HCEC 1CT (cell line): ENCODE measurements at regions not wholly inside any gene's neighbourhood (a gene's known extent, or its start where the extent isn't known, plus 50 kb on each side); places are given as distances from the start of the nearest gene placed in this dataset.
A peak's percentile ranks its signal among the peaks of the same experiment; 100 is the strongest.
"Not testable (repeated sequence)": the region's sequence is repeated elsewhere in the genome, so short reads cannot be mapped to it uniquely, and the experiment has no call there.

Source experiments
- DNase-seq: peaks from one replicate; pipeline ENCODE4 v3.0.0-alpha.2; 2017

- no peak for DNase-seq
Observed at GRCh38 chr4:86481440-86481839, 112.7 kb upstream of the PTPN13 start.

- DNase-seq: no peak
Observed at GRCh38 chr4:86482306-86483172, 111.6 kb upstream of the PTPN13 start.

GRCh38 chr4:86483173-86483490 lies 111.0 kb upstream of the PTPN13 start:
- no peak for DNase-seq

GRCh38 chr4:86483773-86484172 lies 110.3 kb upstream of the PTPN13 start:
- no peak for DNase-seq

- no peak for DNase-seq
Observed at GRCh38 chr4:86484241-86484640, 109.9 kb upstream of the PTPN13 start.

- no peak for DNase-seq
Observed at GRCh38 chr4:86487738-86488348, 106.3 kb upstream of the PTPN13 start.

- no peak for DNase-seq
Observed at GRCh38 chr4:86493460-86493859, 100.7 kb upstream of the PTPN13 start.

- peak; percentile 42 for DNase-seq
Observed at GRCh38 chr4:86496094-86497080, 97.7 kb upstream of the PTPN13 start.

GRCh38 chr4:86497131-86497530 lies 97.0 kb upstream of the PTPN13 start:
- peak; percentile 3 for DNase-seq

- peak; percentile 66 for DNase-seq
Observed at GRCh38 chr4:86497980-86498862, 95.9 kb upstream of the PTPN13 start.

GRCh38 chr4:86498863-86499166 lies 95.3 kb upstream of the PTPN13 start:
- DNase-seq: no peak

GRCh38 chr4:86500527-86500926 lies 93.6 kb upstream of the PTPN13 start:
- DNase-seq: peak; percentile 20

- DNase-seq: no peak
Observed at GRCh38 chr4:86502081-86502480, 92.0 kb upstream of the PTPN13 start.

GRCh38 chr4:86506591-86506990 lies 87.5 kb upstream of the PTPN13 start:
- DNase-seq: no peak

GRCh38 chr4:86508436-86508835 lies 85.7 kb upstream of the PTPN13 start:
- peak; percentile 35 for DNase-seq

GRCh38 chr4:86511590-86511989 lies 82.5 kb upstream of the PTPN13 start:
- no peak for DNase-seq

- no peak for DNase-seq
Observed at GRCh38 chr4:86512631-86513030, 81.5 kb upstream of the PTPN13 start.

- not testable (repeated sequence) for DNase-seq
Observed at GRCh38 chr4:86515963-86516362, 78.2 kb upstream of the PTPN13 start.

- DNase-seq: no peak
Observed at GRCh38 chr4:86521373-86521969, 72.6 kb upstream of the PTPN13 start.

- DNase-seq: peak; percentile 21
Observed at GRCh38 chr4:86522349-86522748, 71.8 kb upstream of the PTPN13 start.

- no peak for DNase-seq
Observed at GRCh38 chr4:86523333-86523732, 70.8 kb upstream of the PTPN13 start.

- not testable (repeated sequence) for DNase-seq
Observed at GRCh38 chr4:86527713-86528112, 66.4 kb upstream of the PTPN13 start.
